GM18498 (cell line): ENCODE measurements at regions not wholly inside any gene's neighbourhood (a gene's known extent, or its start where the extent isn't known, plus 50 kb on each side); places are given as distances from the start of the nearest gene placed in this dataset.

Experiments
- ATAC-seq: cut with Tn5 transposase; IDR thresholded peaks from one replicate; pipeline ENCODE4 v1.9.1; 2021; ENCODE audit warnings: mild to moderate bottlenecking, moderate library complexity; ENCODE audit not compliant: unreplicated experiment

GRCh38 chr11:79600711-79601110, 159.9 kb upstream of the TENM4 start:
- ATAC-seq: no peak

GRCh38 chr11:79594834-79595233, 154.0 kb upstream of the TENM4 start:
- no peak for ATAC-seq

- no peak for ATAC-seq
Measured at GRCh38 chr11:79592824-79593223, 152.0 kb upstream of the TENM4 start.

- no peak for ATAC-seq
Measured at GRCh38 chr11:79592406-79592805, 151.6 kb upstream of the TENM4 start.

- no peak for ATAC-seq
Measured at GRCh38 chr11:79582434-79582833, 141.6 kb upstream of the TENM4 start.

GRCh38 chr11:79579063-79579462, 138.2 kb upstream of the TENM4 start:
- no peak for ATAC-seq

GRCh38 chr11:79578116-79578515, 137.3 kb upstream of the TENM4 start:
- no peak for ATAC-seq

- ATAC-seq: no peak
Measured at GRCh38 chr11:79575701-79576100, 134.9 kb upstream of the TENM4 start.

- ATAC-seq: no peak
Measured at GRCh38 chr11:79570104-79570503, 129.3 kb upstream of the TENM4 start.

GRCh38 chr11:79564288-79564925, 123.6 kb upstream of the TENM4 start:
- ATAC-seq: no peak

- no peak for ATAC-seq
Measured at GRCh38 chr11:79561496-79561895, 120.7 kb upstream of the TENM4 start.

GRCh38 chr11:79550809-79551208, 110.0 kb upstream of the TENM4 start:
- ATAC-seq: no peak

GRCh38 chr11:79547256-79547655, 106.4 kb upstream of the TENM4 start:
- no peak for ATAC-seq

GRCh38 chr11:79546351-79546750, 105.5 kb upstream of the TENM4 start:
- no peak for ATAC-seq

GRCh38 chr11:79544361-79544760, 103.5 kb upstream of the TENM4 start:
- no peak for ATAC-seq

GRCh38 chr11:79543101-79543500, 102.3 kb upstream of the TENM4 start:
- no peak for ATAC-seq

GRCh38 chr11:79541466-79541865, 100.6 kb upstream of the TENM4 start:
- no peak for ATAC-seq

- ATAC-seq: no peak
Measured at GRCh38 chr11:79538775-79539174, 97.9 kb upstream of the TENM4 start.

- ATAC-seq: no peak
Measured at GRCh38 chr11:79536155-79536917, 95.5 kb upstream of the TENM4 start.

- no peak for ATAC-seq
Measured at GRCh38 chr11:79535606-79536005, 94.8 kb upstream of the TENM4 start.

- ATAC-seq: no peak
Measured at GRCh38 chr11:79525257-79525656, 84.4 kb upstream of the TENM4 start.

GRCh38 chr11:79522626-79523025, 81.8 kb upstream of the TENM4 start:
- ATAC-seq: no peak

GRCh38 chr11:79520086-79520485, 79.3 kb upstream of the TENM4 start:
- no peak for ATAC-seq
